ENCODE measurements at regions not wholly inside any gene's neighbourhood (a gene's known extent, or its start where the extent isn't known, plus 50 kb on each side); places are given as distances from the start of the nearest gene placed in this dataset.

- TF ChIP-seq, protein P1, sequence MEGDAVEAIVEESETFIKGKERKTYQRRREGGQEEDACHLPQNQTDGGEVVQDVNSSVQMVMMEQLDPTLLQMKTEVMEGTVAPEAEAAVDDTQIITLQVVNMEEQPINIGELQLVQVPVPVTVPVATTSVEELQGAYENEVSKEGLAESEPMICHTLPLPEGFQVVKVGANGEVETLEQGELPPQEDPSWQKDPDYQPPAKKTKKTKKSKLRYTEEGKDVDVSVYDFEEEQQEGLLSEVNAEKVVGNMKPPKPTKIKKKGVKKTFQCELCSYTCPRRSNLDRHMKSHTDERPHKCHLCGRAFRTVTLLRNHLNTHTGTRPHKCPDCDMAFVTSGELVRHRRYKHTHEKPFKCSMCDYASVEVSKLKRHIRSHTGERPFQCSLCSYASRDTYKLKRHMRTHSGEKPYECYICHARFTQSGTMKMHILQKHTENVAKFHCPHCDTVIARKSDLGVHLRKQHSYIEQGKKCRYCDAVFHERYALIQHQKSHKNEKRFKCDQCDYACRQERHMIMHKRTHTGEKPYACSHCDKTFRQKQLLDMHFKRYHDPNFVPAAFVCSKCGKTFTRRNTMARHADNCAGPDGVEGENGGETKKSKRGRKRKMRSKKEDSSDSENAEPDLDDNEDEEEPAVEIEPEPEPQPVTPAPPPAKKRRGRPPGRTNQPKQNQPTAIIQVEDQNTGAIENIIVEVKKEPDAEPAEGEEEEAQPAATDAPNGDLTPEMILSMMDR (conservative IDR thresholded peaks at IDR 0.05; ENCODE audit: low read depth, low read length): no peak
- no peak for TF ChIP-seq EZH2 (IDR thresholded peaks at IDR 0.05; ENCODE audit: borderline replicate concordance, low read depth, low read length, poor library complexity, severe bottlenecking)
These were observed 84.7 kb downstream of the DLEU7 start for GRCh38 chr13:50758796-50759195.
